ENCODE measurements at regions not wholly inside any gene's neighbourhood (a gene's known extent, or its start where the extent isn't known, plus 50 kb on each side); places are given as distances from the start of the nearest gene placed in this dataset.

GRCh38 chr3:187843654-187844053 is 98.4 kb upstream of the BCL6 start:
- no peaks in the 10 kb centered on the region for H3K4me1 Mint-ChIP-seq (ENCODE audit: low read depth, unreplicated experiment)
- H3K4me3 Mint-ChIP-seq (ENCODE audit: unreplicated experiment): no peak overlapping the region

GRCh38 chr3:187844708-187845107 is 99.4 kb upstream of the BCL6 start:
- Mint-ChIP-seq H3K27ac (ENCODE audit: unreplicated experiment) (no peak overlapping the region), H3K27me3 (ENCODE audit: unreplicated experiment) (peaks cover 4% of the 10 kb centered on the region), H3K4me3 (ENCODE audit: unreplicated experiment) (no peak overlapping the region), H3K9me3 (ENCODE audit: unreplicated experiment) (no peaks in the 10 kb centered on the region), H3K36me3 (ENCODE audit: unreplicated experiment) (peaks cover 1% of the 10 kb centered on the region), H3K4me1 (ENCODE audit: low read depth, unreplicated experiment) (no peaks in the 10 kb centered on the region)
- no peak for DNase-seq
- TF ChIP-seq, protein P1, sequence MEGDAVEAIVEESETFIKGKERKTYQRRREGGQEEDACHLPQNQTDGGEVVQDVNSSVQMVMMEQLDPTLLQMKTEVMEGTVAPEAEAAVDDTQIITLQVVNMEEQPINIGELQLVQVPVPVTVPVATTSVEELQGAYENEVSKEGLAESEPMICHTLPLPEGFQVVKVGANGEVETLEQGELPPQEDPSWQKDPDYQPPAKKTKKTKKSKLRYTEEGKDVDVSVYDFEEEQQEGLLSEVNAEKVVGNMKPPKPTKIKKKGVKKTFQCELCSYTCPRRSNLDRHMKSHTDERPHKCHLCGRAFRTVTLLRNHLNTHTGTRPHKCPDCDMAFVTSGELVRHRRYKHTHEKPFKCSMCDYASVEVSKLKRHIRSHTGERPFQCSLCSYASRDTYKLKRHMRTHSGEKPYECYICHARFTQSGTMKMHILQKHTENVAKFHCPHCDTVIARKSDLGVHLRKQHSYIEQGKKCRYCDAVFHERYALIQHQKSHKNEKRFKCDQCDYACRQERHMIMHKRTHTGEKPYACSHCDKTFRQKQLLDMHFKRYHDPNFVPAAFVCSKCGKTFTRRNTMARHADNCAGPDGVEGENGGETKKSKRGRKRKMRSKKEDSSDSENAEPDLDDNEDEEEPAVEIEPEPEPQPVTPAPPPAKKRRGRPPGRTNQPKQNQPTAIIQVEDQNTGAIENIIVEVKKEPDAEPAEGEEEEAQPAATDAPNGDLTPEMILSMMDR (IDR thresholded peaks at IDR 0.05; ENCODE audit: partially characterized antibody, unreplicated experiment): no peak

More at GRCh38 chr3:187843654-187844053, 98.4 kb upstream of the BCL6 start:
- Mint-ChIP-seq H3K36me3 (ENCODE audit: unreplicated experiment) (no peaks in the 10 kb centered on the region), H3K27me3 (ENCODE audit: unreplicated experiment) (no peaks in the 10 kb centered on the region), H3K9me3 (ENCODE audit: unreplicated experiment) (no peaks in the 10 kb centered on the region), H3K27ac (ENCODE audit: unreplicated experiment) (no peak overlapping the region)
- TF ChIP-seq, protein P1 (IDR thresholded peaks at IDR 0.05; ENCODE audit: partially characterized antibody, unreplicated experiment): no peak
- DNase-seq: no peak

- Mint-ChIP-seq H3K27ac (ENCODE audit: unreplicated experiment) (no peak overlapping the region), H3K4me1 (ENCODE audit: low read depth, unreplicated experiment) (no peaks in the 10 kb centered on the region), H3K36me3 (ENCODE audit: unreplicated experiment) (peaks cover 5% of the 10 kb centered on the region), H3K4me3 (ENCODE audit: unreplicated experiment) (no peak overlapping the region), H3K9me3 (ENCODE audit: unreplicated experiment) (no peaks in the 10 kb centered on the region), H3K27me3 (ENCODE audit: unreplicated experiment) (peaks cover 5% of the 10 kb centered on the region)
- no peak for DNase-seq
- TF ChIP-seq, protein P1 (IDR thresholded peaks at IDR 0.05; ENCODE audit: partially characterized antibody, unreplicated experiment): no peak
These were observed 100.6 kb upstream of the BCL6 start for GRCh38 chr3:187845826-187846225.

GRCh38 chr3:187848401-187848800 is 103.1 kb upstream of the BCL6 start:
- Mint-ChIP-seq H3K4me3 (ENCODE audit: unreplicated experiment) (no peak overlapping the region), H3K36me3 (ENCODE audit: unreplicated experiment) (peaks cover 5% of the 10 kb centered on the region), H3K4me1 (ENCODE audit: low read depth, unreplicated experiment) (no peaks in the 10 kb centered on the region), H3K9me3 (ENCODE audit: unreplicated experiment) (no peaks in the 10 kb centered on the region), H3K27ac (ENCODE audit: unreplicated experiment) (no peak overlapping the region), H3K27me3 (ENCODE audit: unreplicated experiment) (peaks cover 7% of the 10 kb centered on the region)
- DNase-seq: no peak
- TF ChIP-seq, protein P1 (IDR thresholded peaks at IDR 0.05; ENCODE audit: partially characterized antibody, unreplicated experiment): no peak

- H3K36me3 Mint-ChIP-seq (ENCODE audit: unreplicated experiment): peaks cover 5% of the 10 kb centered on the region
- H3K27ac Mint-ChIP-seq (ENCODE audit: unreplicated experiment): no peak overlapping the region
- DNase-seq: no peak
- H3K4me3 Mint-ChIP-seq (ENCODE audit: unreplicated experiment): no peak overlapping the region
- H3K4me1 Mint-ChIP-seq (ENCODE audit: low read depth, unreplicated experiment): no peaks in the 10 kb centered on the region
- no peaks in the 10 kb centered on the region for H3K9me3 Mint-ChIP-seq (ENCODE audit: unreplicated experiment)
- TF ChIP-seq, protein P1 (IDR thresholded peaks at IDR 0.05; ENCODE audit: partially characterized antibody, unreplicated experiment): no peak
- peaks cover 8% of the 10 kb centered on the region for H3K27me3 Mint-ChIP-seq (ENCODE audit: unreplicated experiment)
These were observed 103.9 kb upstream of the BCL6 start for GRCh38 chr3:187849016-187849654.

Measured in glutamatergic neuron (in vitro differentiated cells).